ENCODE measurements at regions not wholly inside any gene's neighbourhood (a gene's known extent, or its start where the extent isn't known, plus 50 kb on each side); places are given as distances from the start of the nearest gene placed in this dataset.

GRCh38 chr6:41449399-41450245, 96.6 kb upstream of the FOXP4 start:
- H3K4me1 Mint-ChIP-seq: no peaks in the 10 kb centered on the region
- no peak overlapping the region for H3K27ac Mint-ChIP-seq
- no peaks in the 10 kb centered on the region for H3K9me3 Mint-ChIP-seq
- POLR2A ChIA-PET: no interaction called here
- no peak overlapping the region for H3K4me3 Mint-ChIP-seq
- peaks cover 9% of the 10 kb centered on the region for H3K27me3 Mint-ChIP-seq
- CTCF ChIA-PET: no interaction called here
- H3K36me3 Mint-ChIP-seq (ENCODE audit: low read depth): no peaks in the 10 kb centered on the region
- DNase-seq: no peak

GRCh38 chr6:41450581-41450980, 95.6 kb upstream of the FOXP4 start:
- DNase-seq: no peak
- POLR2A ChIA-PET: no interaction called here
- no peaks in the 10 kb centered on the region for H3K36me3 Mint-ChIP-seq (ENCODE audit: low read depth)
- no peaks in the 10 kb centered on the region for H3K9me3 Mint-ChIP-seq
- CTCF ChIA-PET: no interaction called here
- peaks cover 7% of the 10 kb centered on the region for H3K27me3 Mint-ChIP-seq
- no peak overlapping the region for H3K4me3 Mint-ChIP-seq
- no peak overlapping the region for H3K27ac Mint-ChIP-seq
- no peaks in the 10 kb centered on the region for H3K4me1 Mint-ChIP-seq

DNA sequence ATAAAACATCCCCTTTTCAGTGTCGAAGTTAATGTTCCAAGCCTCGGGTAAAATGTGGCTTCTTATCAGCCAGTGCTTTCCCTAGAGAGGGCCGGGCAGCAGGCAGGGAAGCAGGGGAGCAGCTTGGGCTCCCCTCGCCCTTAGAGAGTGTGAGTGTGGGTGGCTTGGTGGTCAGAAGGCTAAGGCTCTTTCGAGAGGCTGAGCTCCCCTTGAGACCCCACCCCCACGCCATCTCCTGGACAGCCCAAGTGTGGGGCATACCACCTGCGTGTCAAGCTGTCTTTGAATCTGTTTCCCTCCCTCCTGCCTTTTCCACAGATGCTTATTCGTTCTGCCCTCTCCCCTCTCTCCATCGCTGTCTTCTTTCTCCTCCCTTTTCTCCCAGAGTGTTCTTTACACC, 95.1 kb upstream of the FOXP4 start:
- no peak overlapping the region for H3K4me3 Mint-ChIP-seq
- ChIA-PET CTCF (no interaction called here), POLR2A (no interaction called here)
- no peaks in the 10 kb centered on the region for H3K9me3 Mint-ChIP-seq
- no peaks in the 10 kb centered on the region for H3K4me1 Mint-ChIP-seq
- no peaks in the 10 kb centered on the region for H3K36me3 Mint-ChIP-seq (ENCODE audit: low read depth)
- peaks cover 7% of the 10 kb centered on the region for H3K27me3 Mint-ChIP-seq
- DNase-seq: no peak
- no peak overlapping the region for H3K27ac Mint-ChIP-seq

DNA sequence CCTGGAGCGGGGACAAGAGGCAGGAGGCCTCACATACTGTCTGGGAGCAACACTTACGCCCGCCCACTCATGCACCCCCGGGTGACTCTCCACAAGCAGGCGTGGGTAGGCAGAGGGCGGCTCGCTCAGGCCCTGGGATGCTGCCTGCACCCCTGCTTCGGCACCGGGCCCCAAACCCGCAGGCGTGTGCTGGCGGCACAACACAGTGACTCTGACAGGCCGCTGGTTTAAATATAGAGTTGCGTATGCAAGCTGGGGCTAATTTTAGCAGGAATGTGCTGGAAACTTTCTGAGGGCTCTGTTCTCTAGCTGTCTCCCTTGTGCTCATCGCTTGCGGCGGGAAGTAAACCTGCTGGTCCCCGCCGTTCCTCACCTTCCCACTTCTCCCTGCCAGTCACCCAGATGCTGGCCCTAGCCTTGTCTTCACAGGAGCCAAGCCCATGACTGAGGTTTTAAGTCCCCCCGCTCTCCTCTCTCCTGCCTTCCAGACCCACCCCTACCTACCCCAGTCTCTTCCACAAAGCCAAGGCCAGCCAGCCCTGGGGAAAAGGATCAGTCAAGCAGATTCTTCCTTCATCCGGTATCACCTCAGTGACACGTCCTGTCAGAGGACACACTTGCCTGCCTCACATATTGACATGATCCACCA, 94.5 kb upstream of the FOXP4 start:
- CTCF ChIA-PET: no interaction called here
- Mint-ChIP-seq H3K4me3 (no peak overlapping the region), H3K4me1 (no peaks in the 10 kb centered on the region), H3K27ac (no peak overlapping the region), H3K9me3 (no peaks in the 10 kb centered on the region), H3K27me3 (peaks cover 7% of the 10 kb centered on the region), H3K36me3 (ENCODE audit: low read depth) (no peaks in the 10 kb centered on the region)
- DNase-seq: no peak
- POLR2A ChIA-PET: no interaction called here

GRCh38 chr6:41452763-41453162, 93.4 kb upstream of the FOXP4 start:
- H3K36me3 Mint-ChIP-seq (ENCODE audit: low read depth): no peaks in the 10 kb centered on the region
- POLR2A ChIA-PET: no interaction called here
- no peak overlapping the region for H3K4me3 Mint-ChIP-seq
- H3K27me3 Mint-ChIP-seq: peaks cover 7% of the 10 kb centered on the region
- H3K27ac Mint-ChIP-seq: no peak overlapping the region
- no peaks in the 10 kb centered on the region for H3K4me1 Mint-ChIP-seq
- CTCF ChIA-PET: interaction anchor here (1.3 kb wide), 1 partner anchor 10 kb away, joined by 3 read pairs; no protein-coding TSS in a partner anchor
- no peak for DNase-seq
- no peaks in the 10 kb centered on the region for H3K9me3 Mint-ChIP-seq

DNA sequence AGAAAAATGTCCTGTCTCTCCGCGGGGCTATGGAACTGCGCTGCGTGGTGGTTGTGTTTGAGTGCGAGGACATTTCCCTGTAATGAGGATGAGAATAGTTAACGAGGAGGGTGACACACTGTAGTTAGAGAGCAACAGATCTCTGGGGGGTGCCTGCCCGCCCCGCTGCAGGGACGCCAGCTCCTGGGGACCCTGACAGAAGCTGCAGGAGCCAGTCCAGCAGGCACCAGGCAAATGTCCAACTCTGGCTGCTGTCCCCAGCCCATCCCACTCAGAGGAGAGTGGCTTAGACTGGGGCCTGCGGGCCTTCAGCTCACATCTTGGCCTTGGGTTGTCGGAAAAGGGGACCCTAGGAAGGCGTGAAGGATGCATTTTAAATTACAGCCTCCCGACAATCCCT, 92.9 kb upstream of the FOXP4 start:
- Mint-ChIP-seq H3K36me3 (ENCODE audit: low read depth) (no peaks in the 10 kb centered on the region), H3K27me3 (peaks cover 6% of the 10 kb centered on the region), H3K4me1 (no peaks in the 10 kb centered on the region), H3K9me3 (no peaks in the 10 kb centered on the region), H3K4me3 (no peak overlapping the region), H3K27ac (no peak overlapping the region)
- DNase-seq: no peak
- ChIA-PET POLR2A (no interaction called here), CTCF (interaction anchor here (1.3 kb wide), 1 partner anchor 10 kb away, joined by 3 read pairs; no protein-coding TSS in a partner anchor)

- ChIA-PET CTCF (no interaction called here), POLR2A (no interaction called here)
- no peak for DNase-seq
- Mint-ChIP-seq H3K27me3 (peaks cover 9% of the 10 kb centered on the region), H3K36me3 (ENCODE audit: low read depth) (no peaks in the 10 kb centered on the region), H3K4me3 (no peak overlapping the region), H3K9me3 (no peaks in the 10 kb centered on the region), H3K27ac (no peak overlapping the region), H3K4me1 (no peaks in the 10 kb centered on the region)
Observed at GRCh38 chr6:41454189-41454789, 91.9 kb upstream of the FOXP4 start.

DNA sequence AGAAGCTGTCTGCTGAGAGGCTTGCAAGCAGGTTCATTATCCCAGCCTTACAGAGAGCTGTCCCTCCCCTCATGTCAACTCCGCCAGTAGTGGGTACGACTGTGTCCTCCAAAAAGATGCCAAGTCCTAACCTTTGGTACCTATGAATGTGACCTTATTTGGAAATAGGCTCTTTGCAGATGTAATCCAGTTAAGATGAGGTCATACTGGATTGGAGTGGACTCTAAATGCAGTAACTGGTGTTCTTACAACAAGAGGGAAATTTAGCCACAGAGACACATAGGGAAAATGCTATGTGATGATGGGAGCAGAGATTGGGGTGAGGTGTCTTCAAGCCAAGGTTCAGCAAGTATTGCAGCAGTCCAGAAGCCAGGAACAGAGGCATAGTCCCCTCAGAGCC, 90.8 kb upstream of the FOXP4 start:
- H3K27ac Mint-ChIP-seq: no peak overlapping the region
- H3K27me3 Mint-ChIP-seq: peaks cover 11% of the 10 kb centered on the region
- no peak for DNase-seq
- POLR2A ChIA-PET: no interaction called here
- no peaks in the 10 kb centered on the region for H3K4me1 Mint-ChIP-seq
- H3K36me3 Mint-ChIP-seq (ENCODE audit: low read depth): no peaks in the 10 kb centered on the region
- no peaks in the 10 kb centered on the region for H3K9me3 Mint-ChIP-seq
- CTCF ChIA-PET: no interaction called here
- H3K4me3 Mint-ChIP-seq: no peak overlapping the region

- CTCF ChIA-PET: no interaction called here
- H3K36me3 Mint-ChIP-seq (ENCODE audit: low read depth): no peaks in the 10 kb centered on the region
- no peaks in the 10 kb centered on the region for H3K9me3 Mint-ChIP-seq
- H3K27ac Mint-ChIP-seq: no peak overlapping the region
- peaks cover 11% of the 10 kb centered on the region for H3K27me3 Mint-ChIP-seq
- DNase-seq: no peak
- POLR2A ChIA-PET: no interaction called here
- H3K4me1 Mint-ChIP-seq: no peaks in the 10 kb centered on the region
- H3K4me3 Mint-ChIP-seq: no peak overlapping the region
Observed at GRCh38 chr6:41455818-41456217, 90.4 kb upstream of the FOXP4 start.

GRCh38 chr6:41457303-41457670, 88.9 kb upstream of the FOXP4 start:
- Mint-ChIP-seq H3K27me3 (peaks cover 17% of the 10 kb centered on the region), H3K27ac (no peak overlapping the region), H3K36me3 (ENCODE audit: low read depth) (no peaks in the 10 kb centered on the region), H3K4me3 (no peak overlapping the region), H3K4me1 (no peaks in the 10 kb centered on the region), H3K9me3 (no peaks in the 10 kb centered on the region)
- ChIA-PET POLR2A (no interaction called here), CTCF (no interaction called here)
- DNase-seq: no peak

DNA sequence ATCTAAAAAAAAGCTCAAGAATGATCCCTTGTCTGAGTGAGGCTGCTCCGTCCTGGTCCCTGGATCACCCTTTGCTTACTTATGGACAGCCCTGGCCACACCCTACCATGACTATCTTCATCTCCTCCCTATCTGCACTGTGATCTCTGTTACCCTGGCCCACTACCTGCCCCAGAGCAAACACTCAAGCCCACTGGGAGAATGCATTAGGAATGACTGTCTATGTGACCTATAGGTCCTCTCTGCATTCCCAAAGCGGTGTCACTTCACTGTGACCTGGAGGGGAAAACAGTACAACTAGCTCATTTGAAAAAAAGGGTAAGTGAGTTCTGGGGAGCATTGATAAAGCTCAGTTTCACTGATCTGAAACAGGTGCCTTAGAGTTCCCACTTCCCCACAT, 86.4 kb upstream of the FOXP4 start:
- no peaks in the 10 kb centered on the region for H3K9me3 Mint-ChIP-seq

GRCh38 chr6:41460742-41461336, 85.3 kb upstream of the FOXP4 start:
- POLR2A ChIA-PET: no interaction called here
- no peak for DNase-seq
- no peaks in the 10 kb centered on the region for H3K4me1 Mint-ChIP-seq

More for the DNA sequence above, 86.4 kb upstream of the FOXP4 start:
- H3K27ac Mint-ChIP-seq: no peak overlapping the region
- H3K4me1 Mint-ChIP-seq: no peaks in the 10 kb centered on the region
- DNase-seq: no peak
- ChIA-PET POLR2A (no interaction called here), CTCF (no interaction called here)
- no peaks in the 10 kb centered on the region for H3K36me3 Mint-ChIP-seq (ENCODE audit: low read depth)
- no peak overlapping the region for H3K4me3 Mint-ChIP-seq
- H3K27me3 Mint-ChIP-seq: peaks cover 28% of the 10 kb centered on the region

DNA sequence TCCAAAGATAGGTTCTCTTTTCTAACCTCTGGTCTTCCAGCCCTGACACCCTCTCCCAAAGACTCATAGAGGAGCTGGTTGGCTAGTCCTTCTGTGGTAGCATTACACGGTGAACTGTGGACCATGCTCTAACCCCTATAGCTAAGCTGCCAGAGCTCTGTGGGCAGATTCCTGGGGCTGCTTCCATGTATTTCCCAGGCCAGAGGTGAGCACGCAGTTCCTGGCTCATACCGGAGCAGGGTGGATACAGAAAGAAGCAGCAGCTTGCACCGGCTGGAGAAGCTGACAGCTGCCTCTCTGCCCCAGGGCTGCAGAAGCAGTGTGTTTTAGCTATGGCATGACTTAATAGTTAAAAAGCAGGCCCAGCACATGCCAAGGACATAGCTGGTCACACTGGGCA, 84.1 kb upstream of the FOXP4 start:
- no peaks in the 10 kb centered on the region for H3K9me3 Mint-ChIP-seq
- H3K27ac Mint-ChIP-seq: no peak overlapping the region
- no peaks in the 10 kb centered on the region for H3K36me3 Mint-ChIP-seq (ENCODE audit: low read depth)
- H3K4me1 Mint-ChIP-seq: no peaks in the 10 kb centered on the region
- DNase-seq: no peak
- ChIA-PET CTCF (no interaction called here), POLR2A (no interaction called here)
- no peak overlapping the region for H3K4me3 Mint-ChIP-seq
- peaks cover 44% of the 10 kb centered on the region for H3K27me3 Mint-ChIP-seq

More at GRCh38 chr6:41460742-41461336, 85.3 kb upstream of the FOXP4 start:
- CTCF ChIA-PET: interaction anchor here (1.4 kb wide), 1 partner anchor 18 kb away, joined by 3 read pairs; no protein-coding TSS in a partner anchor
- no peaks in the 10 kb centered on the region for H3K9me3 Mint-ChIP-seq
- no peaks in the 10 kb centered on the region for H3K36me3 Mint-ChIP-seq (ENCODE audit: low read depth)
- H3K27ac Mint-ChIP-seq: no peak overlapping the region
- peaks cover 34% of the 10 kb centered on the region for H3K27me3 Mint-ChIP-seq
- H3K4me3 Mint-ChIP-seq: no peak overlapping the region

Data from activated CD4-positive, alpha-beta memory T cell treated with anti-CD3 and anti-CD28 coated beads, Interleukin-2, amount 10 ng/mL, durations not matched to agents 7 days and 5 days (primary cell).